Thyroid gland (tissue), 4 donors: ENCODE measurements at regions not wholly inside any gene's neighbourhood (a gene's known extent, or its start where the extent isn't known, plus 50 kb on each side); places are given as distances from the start of the nearest gene placed in this dataset.

Source experiments
- POLR2A ChIP-seq, 2 donors: fragments of 450-650 bp; IDR thresholded peaks; one replicate each; pipeline ENCODE4 v1.6.1; 2017; ENCODE audit warnings: antibody characterized with exemption in 2 of 2, mild to moderate bottlenecking in 2 of 2, moderate library complexity in 1 of 2
- TF ChIP-seq, protein P1 (sequence below), 6 experiments: fragments of 200-600 bp in 3 of 6; fragments of 450-650 bp in 3 of 6; sonication (generic) in 3 of 6; IDR thresholded peaks; one replicate each; pipeline ENCODE4 v1.5.1; 2016 to 2019; ENCODE audit warnings: antibody characterized with exemption in 6 of 6, mild to moderate bottlenecking in 2 of 6, inconsistent platforms in 1 of 6, moderate library complexity in 1 of 6

GRCh38 chr2:17445744-17446143, 72.5 kb downstream of the RAD51AP2 start:
- TF ChIP-seq, protein P1, sequence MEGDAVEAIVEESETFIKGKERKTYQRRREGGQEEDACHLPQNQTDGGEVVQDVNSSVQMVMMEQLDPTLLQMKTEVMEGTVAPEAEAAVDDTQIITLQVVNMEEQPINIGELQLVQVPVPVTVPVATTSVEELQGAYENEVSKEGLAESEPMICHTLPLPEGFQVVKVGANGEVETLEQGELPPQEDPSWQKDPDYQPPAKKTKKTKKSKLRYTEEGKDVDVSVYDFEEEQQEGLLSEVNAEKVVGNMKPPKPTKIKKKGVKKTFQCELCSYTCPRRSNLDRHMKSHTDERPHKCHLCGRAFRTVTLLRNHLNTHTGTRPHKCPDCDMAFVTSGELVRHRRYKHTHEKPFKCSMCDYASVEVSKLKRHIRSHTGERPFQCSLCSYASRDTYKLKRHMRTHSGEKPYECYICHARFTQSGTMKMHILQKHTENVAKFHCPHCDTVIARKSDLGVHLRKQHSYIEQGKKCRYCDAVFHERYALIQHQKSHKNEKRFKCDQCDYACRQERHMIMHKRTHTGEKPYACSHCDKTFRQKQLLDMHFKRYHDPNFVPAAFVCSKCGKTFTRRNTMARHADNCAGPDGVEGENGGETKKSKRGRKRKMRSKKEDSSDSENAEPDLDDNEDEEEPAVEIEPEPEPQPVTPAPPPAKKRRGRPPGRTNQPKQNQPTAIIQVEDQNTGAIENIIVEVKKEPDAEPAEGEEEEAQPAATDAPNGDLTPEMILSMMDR (IDR thresholded peaks at IDR 0.05) = no peak
- no peak for TF ChIP-seq POLR2A (IDR thresholded peaks at IDR 0.05)
